Heart right ventricle (tissue), 16 donors: ENCODE measurements at regions not wholly inside any gene's neighbourhood (a gene's known extent, or its start where the extent isn't known, plus 50 kb on each side); places are given as distances from the start of the nearest gene placed in this dataset.

Experiments used
- ATAC-seq, 8 donors: fragments of 200-7000 bp; cut with Tn5 transposase; one replicate each; pipeline ENCODE4 v1.9.1; 2020; ENCODE audit warnings: mild to moderate bottlenecking in 8 of 8, moderate library complexity in 8 of 8, moderate number of reproducible peaks in 1 of 8
- DNase-seq, 2 donors: peaks; one replicate each; pipeline ENCODE4 v3.0.0-alpha.2; 2020
- H3K27ac ChIP-seq, 10 donors: fragments of 200-600 bp; sonication (generic) in 2 of 10; one replicate each; pipeline versions ENCODE4 v1.5.0 to v1.8.0; 2020 to 2022; ENCODE audit warnings: mild to moderate bottlenecking in 3 of 10
- H3K27me3 ChIP-seq, 7 donors: fragments of 200-600 bp; one replicate each; pipeline ENCODE4 v1.8.0; 2021 to 2022; ENCODE audit warnings: mild to moderate bottlenecking in 2 of 7
- H3K36me3 ChIP-seq, 9 donors: fragments of 200-600 bp; sonication (generic) in 1 of 9; one replicate each; pipeline versions ENCODE4 v1.5.0 to v1.8.0; 2020 to 2022; ENCODE audit warnings: mild to moderate bottlenecking in 2 of 9
- H3K4me1 ChIP-seq, 9 donors: fragments of 200-600 bp; sonication (generic) in 1 of 9; one replicate each; pipeline versions ENCODE4 v1.5.0 to v1.8.0; 2020 to 2022; ENCODE audit warnings: mild to moderate bottlenecking in 4 of 9
- H3K4me3 ChIP-seq, 10 donors: fragments of 200-600 bp; sonication (generic) in 2 of 10; one replicate each; pipeline versions ENCODE4 v1.5.0 to v1.8.0; 2020 to 2022; ENCODE audit warnings: mild to moderate bottlenecking in 7 of 10, moderate library complexity in 2 of 10
- H3K9me3 ChIP-seq, 11 donors: fragments of 200-600 bp in 10 of 11; sonication (generic) in 2 of 11; one replicate each; pipeline versions ENCODE4 v1.5.0 to v1.8.0; 2013 to 2022; ENCODE audit warnings: mild to moderate bottlenecking in 2 of 11, control low read depth in 1 of 11, moderate library complexity in 1 of 11
- CTCF ChIP-seq, 9 donors: fragments of 200-600 bp; sonication (generic) in 2 of 9; IDR thresholded peaks; one replicate each; pipeline versions ENCODE4 v1.5.0 to v1.8.0; 2021 to 2022; ENCODE audit warnings: antibody characterized with exemption in 9 of 9, mild to moderate bottlenecking in 5 of 9, moderate library complexity in 1 of 9
- WGBS, 2 donors: extraction: QIAGEN DNeasy Blood & Tissue Kit; methylation state at CpG; one replicate each; pipeline ENCODE4 v1.1.7; 2013; ENCODE audit warnings: inconsistent platforms in 1 of 2; 5-methylcytosine and 5-hydroxymethylcytosine counted together
- intact Hi-C, 10 donors: fragments of 100-400 bp; cut with DNase I; formaldehyde crosslinking; loops; one replicate each; pipeline versions ENCODE4 v1.11.1 to v1.14.2; 2022
- donor health status: Arrhythmogenic right ventricular cardiomyopathy.
- donor health status: ischemic (EF 13 %, LVEDD 7.1; RV severe dilation, severe dysfunction).
- donor health status: healthy with polysubstance abuse.
- donor health status: DM: no; HTN: yes; CAD: no.
- donor health status: DM: no; HTN: no; CAD: no.
- donor health status: ischemic (EF 25% LVEDD 6.9; RV normal size, moderate dysfunction).
- donor health status: ischemic (EF 25% LVEDD 5.7; RV mildly dilated, moderate dysfunction).
- donor health status: healthy.
- donor health status: DM: yes; HTN: yes; CAD: no.
- donor health status: Ischemic cardiomyopathy.
- donor health status: ischemic (EF 35%, LVEDD 5.7; RV mildly dilated, moderate dysfunction).
- donor health status: nonischemic (EF 11% LVEDD 7.7; RV severe dilation, severe dysfunction).
- donor health status: DM: yes; HTN: yes; CAD: no.
- donor health status: PGD.
- donor health status: ischemic (EF 29% LVEDD 5.4; RV normal size, mild dysfunction).
- donor health status: nonischemic (EF 23%, LVEDD 6.1; RV moderate dilation, normal function).

- DNase-seq (no peak), ATAC-seq (no peak)
- no peak overlapping the region for H3K27ac ChIP-seq
- H3K4me1 ChIP-seq = no peaks in the 10 kb centered on the region
- peaks cover 0 to 38% (median 0%) of the 10 kb centered on the region in 11 donors for H3K9me3 ChIP-seq
- H3K27me3 ChIP-seq = no peaks in the 10 kb centered on the region
- intact Hi-C loops = no loop called here
- no peak overlapping the region for H3K4me3 ChIP-seq
- TF ChIP-seq CTCF (IDR thresholded peaks at IDR 0.05) = no peak
- H3K36me3 ChIP-seq = no peaks in the 10 kb centered on the region
- 66 to 73% methylated on average over 7 of the region's 7 CpGs for WGBS, 2 donors
Observed at GRCh38 chr15:91456251-91456718, 356.2 kb downstream of the SV2B start.

- Histone ChIP-seq H3K27me3 (no peaks in the 10 kb centered on the region), H3K27ac (no peak overlapping the region), H3K9me3 (peaks cover 0 to 33% (median 0%) of the 10 kb centered on the region in 11 donors), H3K36me3 (no peaks in the 10 kb centered on the region), H3K4me1 (no peaks in the 10 kb centered on the region), H3K4me3 (no peak overlapping the region)
- TF ChIP-seq CTCF (IDR thresholded peaks at IDR 0.05) = no peak
- 93 to 96% methylated on average over 3 of the region's 3 CpGs for WGBS, 2 donors
- DNase-seq (no peak), ATAC-seq (no peak)
- intact Hi-C loops = no loop called here
Observed at GRCh38 chr15:91456921-91457320, 356.9 kb downstream of the SV2B start.

- no peak overlapping the region for H3K27ac ChIP-seq
- H3K36me3 ChIP-seq = no peaks in the 10 kb centered on the region
- H3K9me3 ChIP-seq = no peaks in the 10 kb centered on the region
- intact Hi-C loops = no loop called here
- TF ChIP-seq CTCF (IDR thresholded peaks at IDR 0.05) = no peak
- ATAC-seq = no peak
- no peak for DNase-seq
- H3K4me1 ChIP-seq = no peaks in the 10 kb centered on the region
- H3K4me3 ChIP-seq = no peak overlapping the region
- no peaks in the 10 kb centered on the region for H3K27me3 ChIP-seq
- 66 to 72% methylated on average over 3 of the region's 3 CpGs for WGBS, 2 donors
Observed at GRCh38 chr15:91461377-91461776, 361.3 kb downstream of the SV2B start.

GRCh38 chr15:91465086-91465485 is 365.0 kb downstream of the SV2B start:
- Histone ChIP-seq H3K4me3 (no peak overlapping the region), H3K9me3 (no peaks in the 10 kb centered on the region), H3K4me1 (peaks cover 0 to 9% (median 0%) of the 10 kb centered on the region in 9 donors), H3K36me3 (no peaks in the 10 kb centered on the region), H3K27ac (no peak overlapping the region), H3K27me3 (no peaks in the 10 kb centered on the region)
- intact Hi-C loops = no loop called here
- TF ChIP-seq CTCF (IDR thresholded peaks at IDR 0.05) = no peak
- WGBS, 2 donors = 80% methylated on average over 4 of the region's 4 CpGs
- DNase-seq (no peak), ATAC-seq (no peak)
